GM23338 (cell line): ENCODE measurements at regions not wholly inside any gene's neighbourhood (a gene's known extent, or its start where the extent isn't known, plus 50 kb on each side); places are given as distances from the start of the nearest gene placed in this dataset.

ENCODE experiments used
- ATAC-seq: fragments of 200-7000 bp; cut with Tn5 transposase; 3 replicates; pipeline ENCODE4 v1.9.1; 2020
- DNase-seq: peaks from one replicate; pipeline ENCODE4 v3.0.0-alpha.2; 2015; ENCODE audit warnings: low spot score
- H2AFZ ChIP-seq: fragments of 200-600 bp; sonication (generic); 2 replicates; pipeline ENCODE4 v1.8.0; 2016; ENCODE audit warnings: antibody characterized with exemption, mild to moderate bottlenecking, moderate library complexity
- H3F3A ChIP-seq: fragments of 200-600 bp; sonication (generic); replicated peaks from 2 replicates; pipeline ENCODE4 v1.8.0; 2017; ENCODE audit warnings: antibody characterized with exemption, mixed run types, low read depth
- H3K27ac ChIP-seq: fragments of 200-600 bp; sonication (generic); 2 replicates; pipeline ENCODE4 v1.6.1; 2016; ENCODE audit warnings: low read depth
- H3K27me3 ChIP-seq: fragments of 200-600 bp; sonication (generic); 2 replicates; pipeline ENCODE4 v1.8.0; 2016; ENCODE audit warnings: mild to moderate bottlenecking, mixed run types, moderate library complexity; ENCODE audit not compliant: insufficient read depth
- H3K36me3 ChIP-seq: fragments of 200-600 bp; sonication (generic); 2 replicates; pipeline ENCODE4 v1.8.0; 2016; ENCODE audit warnings: mild to moderate bottlenecking; ENCODE audit not compliant: insufficient read depth
- H3K4me1 ChIP-seq: fragments of 200-600 bp; sonication (generic); 2 replicates; pipeline ENCODE4 v1.8.0; 2016; ENCODE audit warnings: mild to moderate bottlenecking, moderate library complexity; ENCODE audit not compliant: insufficient read depth
- H3K4me2 ChIP-seq: fragments of 200-600 bp; sonication (generic); 2 replicates; pipeline ENCODE4 v1.7.1; 2017; ENCODE audit warnings: mixed run types
- H3K4me3 ChIP-seq: fragments of 200-600 bp; sonication (generic); 2 replicates; pipeline ENCODE4 v1.6.1; 2016; ENCODE audit warnings: mixed run types
- H3K79me2 ChIP-seq: fragments of 200-600 bp; sonication (generic); replicated peaks from 2 replicates; pipeline ENCODE4 v1.8.0; 2017; ENCODE audit warnings: mild to moderate bottlenecking; ENCODE audit not compliant: insufficient read depth
- H3K9me2 ChIP-seq: fragments of 200-600 bp; sonication (generic); 2 replicates; pipeline ENCODE4 v1.8.0; 2017; ENCODE audit not compliant: insufficient read depth
- H4K20me1 ChIP-seq: fragments of 200-600 bp; sonication (generic); replicated peaks from 2 replicates; pipeline ENCODE4 v1.8.0; 2017; ENCODE audit warnings: mild to moderate bottlenecking; ENCODE audit not compliant: insufficient read depth
- H3K27ac Mint-ChIP-seq: 2 replicates; pipeline ENCODE4 v1.8.0; 2020; ENCODE audit warnings: inconsistent platforms, mild to moderate bottlenecking, moderate library complexity, mixed read lengths
- H3K27me3 Mint-ChIP-seq: 3 replicates; pipeline ENCODE4 v1.8.0; 2022; ENCODE audit warnings: low read depth, mild to moderate bottlenecking, moderate library complexity, mixed read lengths, inconsistent platforms; ENCODE audit not compliant: insufficient read depth, poor library complexity
- H3K36me3 Mint-ChIP-seq: 3 replicates; pipeline ENCODE4 v1.8.0; 2021; ENCODE audit warnings: low read depth, mild to moderate bottlenecking, inconsistent platforms, moderate library complexity, mixed read lengths
- H3K4me1 Mint-ChIP-seq: 3 replicates; pipeline ENCODE4 v1.8.0; 2020; ENCODE audit warnings: mild to moderate bottlenecking, inconsistent platforms, mixed read lengths
- H3K4me3 Mint-ChIP-seq: 3 replicates; pipeline ENCODE4 v1.8.0; 2021; ENCODE audit warnings: moderate library complexity, mild to moderate bottlenecking, inconsistent platforms, mixed read lengths
- H3K9me3 Mint-ChIP-seq: 3 replicates; pipeline ENCODE4 v1.8.0; 2020; ENCODE audit warnings: moderate library complexity, mild to moderate bottlenecking, inconsistent platforms, mixed read lengths
- CREB1 ChIP-seq: fragments of 250-450 bp; sonication (Bioruptor Pico); IDR thresholded peaks from 2 replicates; pipeline ENCODE4 v1.5.0; 2020; ENCODE audit warnings: low read depth, mild to moderate bottlenecking, moderate library complexity
- JUNB ChIP-seq: IDR thresholded peaks from one replicate; pipeline ENCODE4 v1.6.1; 2016; ENCODE audit warnings: antibody characterized with exemption; ENCODE audit not compliant: unreplicated experiment
- NANOG ChIP-seq: IDR thresholded peaks from 2 replicates; pipeline ENCODE4 v1.6.1; 2016; ENCODE audit warnings: antibody characterized with exemption, borderline replicate concordance
- POLR2AphosphoS5 ChIP-seq: IDR thresholded peaks from 2 replicates; pipeline ENCODE4 v1.6.1; 2016; ENCODE audit warnings: antibody characterized with exemption, low read depth
- STAT1 ChIP-seq: IDR thresholded peaks from one replicate; pipeline ENCODE4 v1.6.1; 2016; ENCODE audit warnings: antibody characterized with exemption; ENCODE audit not compliant: unreplicated experiment
- TF ChIP-seq, protein P1 (sequence below), 2 experiments: fragments of 200-600 bp in 1 of 2; sonication (generic) in 1 of 2; conservative IDR thresholded peaks; 2 replicates each; pipeline versions ENCODE4 v1.5.1 to v1.6.1; 2016 to 2017; ENCODE audit warnings: antibody characterized with exemption in 2 of 2, low read depth in 2 of 2, mild to moderate bottlenecking in 2 of 2, moderate library complexity in 1 of 2
- TF ChIP-seq, protein P2 (sequence below): fragments of 250-450 bp; sonication (Bioruptor Pico); IDR thresholded peaks from 2 replicates; pipeline ENCODE4 v1.5.0; 2020; ENCODE audit warnings: mild to moderate bottlenecking, moderate library complexity

DNA sequence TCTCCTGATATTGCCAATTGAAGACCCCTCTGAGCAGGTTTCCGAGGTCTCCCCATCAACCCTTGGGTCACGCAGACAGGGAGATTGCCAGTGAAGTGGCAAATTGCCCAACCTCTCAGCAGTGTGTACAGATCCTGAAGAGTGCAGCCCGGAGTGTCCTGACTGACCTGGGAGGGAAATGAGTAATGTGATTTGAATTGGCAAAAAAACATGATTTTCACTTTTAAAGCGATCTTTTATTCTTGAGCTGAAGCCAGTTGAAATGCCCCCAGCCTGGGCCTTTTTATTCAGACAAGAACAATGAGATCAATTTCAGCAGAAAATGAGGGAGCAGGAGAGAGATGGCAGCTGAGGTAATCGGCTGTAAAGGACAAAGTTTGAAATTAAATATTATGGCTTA lies 401.8 kb downstream of the RAPGEF2 start (continued):
- TF ChIP-seq CREB1 (CRISPR knock-in tag) (no peak), STAT1 (no peak)
- TF ChIP-seq, protein P1, sequence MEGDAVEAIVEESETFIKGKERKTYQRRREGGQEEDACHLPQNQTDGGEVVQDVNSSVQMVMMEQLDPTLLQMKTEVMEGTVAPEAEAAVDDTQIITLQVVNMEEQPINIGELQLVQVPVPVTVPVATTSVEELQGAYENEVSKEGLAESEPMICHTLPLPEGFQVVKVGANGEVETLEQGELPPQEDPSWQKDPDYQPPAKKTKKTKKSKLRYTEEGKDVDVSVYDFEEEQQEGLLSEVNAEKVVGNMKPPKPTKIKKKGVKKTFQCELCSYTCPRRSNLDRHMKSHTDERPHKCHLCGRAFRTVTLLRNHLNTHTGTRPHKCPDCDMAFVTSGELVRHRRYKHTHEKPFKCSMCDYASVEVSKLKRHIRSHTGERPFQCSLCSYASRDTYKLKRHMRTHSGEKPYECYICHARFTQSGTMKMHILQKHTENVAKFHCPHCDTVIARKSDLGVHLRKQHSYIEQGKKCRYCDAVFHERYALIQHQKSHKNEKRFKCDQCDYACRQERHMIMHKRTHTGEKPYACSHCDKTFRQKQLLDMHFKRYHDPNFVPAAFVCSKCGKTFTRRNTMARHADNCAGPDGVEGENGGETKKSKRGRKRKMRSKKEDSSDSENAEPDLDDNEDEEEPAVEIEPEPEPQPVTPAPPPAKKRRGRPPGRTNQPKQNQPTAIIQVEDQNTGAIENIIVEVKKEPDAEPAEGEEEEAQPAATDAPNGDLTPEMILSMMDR (conservative IDR thresholded peaks at IDR 0.05; ENCODE audit: low read depth in 2 of 2): no peak

DNA sequence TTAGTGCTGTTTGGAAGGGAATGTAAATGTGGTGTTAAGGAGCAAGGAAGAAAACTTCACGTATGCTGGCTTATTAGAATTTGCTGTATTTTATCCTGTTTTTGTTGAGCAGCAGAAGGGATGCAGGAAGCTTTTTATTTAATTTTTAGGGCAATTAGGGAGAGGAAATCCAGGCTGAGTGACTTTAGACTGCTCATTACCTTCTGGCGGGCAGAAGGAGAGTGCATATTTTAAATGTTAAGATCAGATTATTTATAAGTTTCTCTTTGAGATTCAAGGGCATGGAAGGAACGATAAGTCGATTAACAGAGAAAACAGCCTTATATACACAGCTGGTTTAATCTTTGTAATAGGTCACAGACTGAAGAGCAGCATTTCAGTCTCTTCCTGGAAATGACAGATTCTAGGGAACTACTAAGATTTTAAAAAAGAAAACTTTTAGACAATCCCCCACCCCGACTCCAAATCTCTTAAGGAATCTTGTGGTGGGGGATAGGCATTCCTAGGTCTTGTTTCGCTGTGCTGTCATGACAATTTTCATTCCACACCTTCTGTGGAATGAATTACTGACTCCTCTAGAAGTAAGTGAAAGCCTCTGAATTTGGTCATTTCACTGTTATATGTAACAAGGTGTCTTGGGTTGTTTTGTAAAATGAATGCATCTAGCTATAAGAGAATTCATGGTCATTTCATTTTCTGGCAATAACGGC lies 402.5 kb downstream of the RAPGEF2 start:
- no peak overlapping the region; the same call in 1 of the 2 replicates for H3K4me2 ChIP-seq
- H3K27ac Mint-ChIP-seq: peak overlapping the region; percentile 15; the same call in 1 of the 2 replicates
- no peak overlapping the region for H3K27ac ChIP-seq
- peaks cover 3% of the 10 kb centered on the region; the same call in 1 of the 2 replicates for H3K9me2 ChIP-seq
- no peak overlapping the region for H3K4me3 Mint-ChIP-seq
- H2AFZ ChIP-seq: peak overlapping the region; percentile 43; the same call in 1 of the 2 replicates
- H3K4me3 ChIP-seq: no peak overlapping the region
- H3K9me3 Mint-ChIP-seq: no peaks in the 10 kb centered on the region
- H3K4me1 ChIP-seq: peaks cover 32% of the 10 kb centered on the region
- no peaks in the 10 kb centered on the region for H3K36me3 ChIP-seq
- H3K27me3 Mint-ChIP-seq: no peaks in the 10 kb centered on the region
- ATAC-seq (no peak), DNase-seq (no peak)
- H3K27me3 ChIP-seq: no peaks in the 10 kb centered on the region
- no peaks in the 10 kb centered on the region for H4K20me1 ChIP-seq
- H3K79me2 ChIP-seq: no peaks in the 10 kb centered on the region
- H3K4me1 Mint-ChIP-seq: peaks cover 27% of the 10 kb centered on the region
- TF ChIP-seq POLR2AphosphoS5: no peak
- TF ChIP-seq, protein P1 (conservative IDR thresholded peaks at IDR 0.05; ENCODE audit: low read depth in 2 of 2): no peak
- no peaks in the 10 kb centered on the region for H3K36me3 Mint-ChIP-seq
- H3F3A ChIP-seq: no peaks in the 10 kb centered on the region

DNA sequence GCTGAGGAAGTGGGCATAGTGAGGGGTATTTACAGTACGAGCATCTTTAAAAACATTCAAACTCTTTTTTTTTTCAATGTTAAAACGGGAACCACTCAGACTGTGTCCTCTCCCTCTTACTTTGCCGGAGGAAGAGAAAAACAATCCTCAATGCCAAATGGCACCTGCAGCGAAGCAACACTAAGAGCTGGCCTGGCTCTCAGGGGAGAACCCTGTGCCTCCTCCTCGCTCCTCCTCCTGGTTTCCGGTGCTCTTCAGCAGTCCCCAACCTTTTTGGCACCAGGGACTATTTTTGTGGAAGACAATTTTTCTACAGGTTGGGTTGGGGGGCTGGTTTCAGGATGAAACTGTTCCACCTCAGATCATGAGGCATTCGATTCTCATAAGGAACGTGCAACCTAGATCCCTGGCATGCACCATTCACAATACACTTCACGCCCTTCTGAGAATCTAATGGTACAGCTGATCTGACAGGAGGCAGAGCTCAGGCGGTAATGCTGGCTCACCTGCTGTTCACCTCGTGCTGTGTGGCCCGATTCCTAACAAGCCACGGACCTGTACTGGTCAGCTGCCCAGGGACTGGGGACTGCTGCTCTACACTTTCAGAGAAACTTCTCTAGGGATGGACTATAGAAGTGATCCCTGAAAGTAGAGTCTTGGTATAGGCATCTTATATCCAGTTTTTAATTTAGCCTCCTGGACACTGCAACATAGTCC lies 404.1 kb downstream of the RAPGEF2 start:
- Histone ChIP-seq H3K4me1 (peaks cover 31% of the 10 kb centered on the region), H3K4me3 (no peak overlapping the region), H2AFZ (no peak overlapping the region), H3F3A (no peaks in the 10 kb centered on the region), H3K27me3 (no peaks in the 10 kb centered on the region), H3K4me2 (no peak overlapping the region), H3K79me2 (no peaks in the 10 kb centered on the region), H3K36me3 (no peaks in the 10 kb centered on the region), H3K27ac (no peak overlapping the region), H3K9me2 (peaks cover 3% of the 10 kb centered on the region; the same call in 1 of the 2 replicates), H4K20me1 (no peaks in the 10 kb centered on the region)
- peaks cover 27% of the 10 kb centered on the region for H3K4me1 Mint-ChIP-seq
- no peak overlapping the region for H3K4me3 Mint-ChIP-seq
- ATAC-seq (no peak), DNase-seq (no peak)
- H3K27ac Mint-ChIP-seq: no peak overlapping the region
- no peaks in the 10 kb centered on the region for H3K9me3 Mint-ChIP-seq
- H3K36me3 Mint-ChIP-seq: no peaks in the 10 kb centered on the region
- no peaks in the 10 kb centered on the region for H3K27me3 Mint-ChIP-seq
- no peak for TF ChIP-seq NANOG
- TF ChIP-seq JUNB: no peak
- TF ChIP-seq, protein P2, sequence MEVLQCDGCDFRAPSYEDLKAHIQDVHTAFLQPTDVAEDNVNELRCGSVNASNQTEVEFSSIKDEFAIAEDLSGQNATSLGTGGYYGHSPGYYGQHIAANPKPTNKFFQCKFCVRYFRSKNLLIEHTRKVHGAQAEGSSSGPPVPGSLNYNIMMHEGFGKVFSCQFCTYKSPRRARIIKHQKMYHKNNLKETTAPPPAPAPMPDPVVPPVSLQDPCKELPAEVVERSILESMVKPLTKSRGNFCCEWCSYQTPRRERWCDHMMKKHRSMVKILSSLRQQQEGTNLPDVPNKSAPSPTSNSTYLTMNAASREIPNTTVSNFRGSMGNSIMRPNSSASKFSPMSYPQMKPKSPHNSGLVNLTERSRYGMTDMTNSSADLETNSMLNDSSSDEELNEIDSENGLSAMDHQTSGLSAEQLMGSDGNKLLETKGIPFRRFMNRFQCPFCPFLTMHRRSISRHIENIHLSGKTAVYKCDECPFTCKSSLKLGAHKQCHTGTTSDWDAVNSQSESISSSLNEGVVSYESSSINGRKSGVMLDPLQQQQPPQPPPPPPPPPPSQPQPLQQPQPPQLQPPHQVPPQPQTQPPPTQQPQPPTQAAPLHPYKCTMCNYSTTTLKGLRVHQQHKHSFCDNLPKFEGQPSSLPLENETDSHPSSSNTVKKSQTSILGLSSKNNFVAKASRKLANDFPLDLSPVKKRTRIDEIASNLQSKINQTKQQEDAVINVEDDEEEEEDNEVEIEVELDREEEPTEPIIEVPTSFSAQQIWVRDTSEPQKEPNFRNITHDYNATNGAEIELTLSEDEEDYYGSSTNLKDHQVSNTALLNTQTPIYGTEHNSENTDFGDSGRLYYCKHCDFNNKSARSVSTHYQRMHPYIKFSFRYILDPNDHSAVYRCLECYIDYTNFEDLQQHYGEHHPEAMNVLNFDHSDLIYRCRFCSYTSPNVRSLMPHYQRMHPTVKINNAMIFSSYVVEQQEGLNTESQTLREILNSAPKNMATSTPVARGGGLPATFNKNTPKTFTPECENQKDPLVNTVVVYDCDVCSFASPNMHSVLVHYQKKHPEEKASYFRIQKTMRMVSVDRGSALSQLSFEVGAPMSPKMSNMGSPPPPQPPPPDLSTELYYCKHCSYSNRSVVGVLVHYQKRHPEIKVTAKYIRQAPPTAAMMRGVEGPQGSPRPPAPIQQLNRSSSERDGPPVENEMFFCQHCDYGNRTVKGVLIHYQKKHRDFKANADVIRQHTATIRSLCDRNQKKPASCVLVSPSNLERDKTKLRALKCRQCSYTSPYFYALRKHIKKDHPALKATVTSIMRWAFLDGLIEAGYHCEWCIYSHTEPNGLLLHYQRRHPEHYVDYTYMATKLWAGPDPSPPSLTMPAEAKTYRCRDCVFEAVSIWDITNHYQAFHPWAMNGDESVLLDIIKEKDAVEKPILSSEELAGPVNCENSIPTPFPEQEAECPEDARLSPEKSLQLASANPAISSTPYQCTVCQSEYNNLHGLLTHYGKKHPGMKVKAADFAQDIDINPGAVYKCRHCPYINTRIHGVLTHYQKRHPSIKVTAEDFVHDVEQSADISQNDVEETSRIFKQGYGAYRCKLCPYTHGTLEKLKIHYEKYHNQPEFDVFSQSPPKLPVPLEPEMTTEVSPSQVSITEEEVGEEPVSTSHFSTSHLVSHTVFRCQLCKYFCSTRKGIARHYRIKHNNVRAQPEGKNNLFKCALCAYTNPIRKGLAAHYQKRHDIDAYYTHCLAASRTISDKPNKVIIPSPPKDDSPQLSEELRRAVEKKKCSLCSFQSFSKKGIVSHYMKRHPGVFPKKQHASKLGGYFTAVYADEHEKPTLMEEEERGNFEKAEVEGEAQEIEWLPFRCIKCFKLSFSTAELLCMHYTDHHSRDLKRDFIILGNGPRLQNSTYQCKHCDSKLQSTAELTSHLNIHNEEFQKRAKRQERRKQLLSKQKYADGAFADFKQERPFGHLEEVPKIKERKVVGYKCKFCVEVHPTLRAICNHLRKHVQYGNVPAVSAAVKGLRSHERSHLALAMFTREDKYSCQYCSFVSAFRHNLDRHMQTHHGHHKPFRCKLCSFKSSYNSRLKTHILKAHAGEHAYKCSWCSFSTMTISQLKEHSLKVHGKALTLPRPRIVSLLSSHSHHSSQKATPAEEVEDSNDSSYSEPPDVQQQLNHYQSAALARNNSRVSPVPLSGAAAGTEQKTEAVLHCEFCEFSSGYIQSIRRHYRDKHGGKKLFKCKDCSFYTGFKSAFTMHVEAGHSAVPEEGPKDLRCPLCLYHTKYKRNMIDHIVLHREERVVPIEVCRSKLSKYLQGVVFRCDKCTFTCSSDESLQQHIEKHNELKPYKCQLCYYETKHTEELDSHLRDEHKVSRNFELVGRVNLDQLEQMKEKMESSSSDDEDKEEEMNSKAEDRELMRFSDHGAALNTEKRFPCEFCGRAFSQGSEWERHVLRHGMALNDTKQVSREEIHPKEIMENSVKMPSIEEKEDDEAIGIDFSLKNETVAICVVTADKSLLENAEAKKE (CRISPR knock-in tag): no peak
